GM12878 (cell line): ENCODE measurements at regions not wholly inside any gene's neighbourhood (a gene's known extent, or its start where the extent isn't known, plus 50 kb on each side); places are given as distances from the start of the nearest gene placed in this dataset.
A peak's percentile ranks its signal among the peaks of the same experiment; 100 is the strongest.

ENCODE experiments used
- CREB1 ChIP-seq: IDR thresholded peaks from 2 replicates; pipeline ENCODE4 v1.6.1; 2012; ENCODE audit warnings: low read depth, mild to moderate bottlenecking, inconsistent platforms
- E4F1 ChIP-seq: fragments of 450-650 bp; IDR thresholded peaks from 2 replicates; pipeline ENCODE4 v1.6.1; 2018; ENCODE audit warnings: borderline replicate concordance, mild to moderate bottlenecking; ENCODE audit not compliant: partially characterized antibody
- IKZF2 ChIP-seq, 2 experiments: fragments of 450-650 bp; IDR thresholded peaks; 2 replicates each; pipeline ENCODE4 v1.6.1; 2017; ENCODE audit warnings: mild to moderate bottlenecking in 2 of 2, moderate library complexity in 2 of 2
- SPI1 ChIP-seq: IDR thresholded peaks from 2 replicates; pipeline ENCODE4 v1.6.1; 2011; ENCODE audit warnings: low read depth, mild to moderate bottlenecking, low read length, moderate library complexity, borderline replicate concordance; ENCODE audit not compliant: insufficient read depth
- TCF3 ChIP-seq: IDR thresholded peaks from 2 replicates; pipeline ENCODE4 v1.6.1; 2012; ENCODE audit warnings: low read depth, mild to moderate bottlenecking, low read length, borderline replicate concordance; ENCODE audit not compliant: insufficient read depth
- ZBTB40 ChIP-seq: fragments of 450-650 bp; IDR thresholded peaks from 2 replicates; pipeline ENCODE4 v1.6.1; 2016; ENCODE audit warnings: mild to moderate bottlenecking, moderate library complexity, borderline replicate concordance
- ZNF24 ChIP-seq: fragments of 450-650 bp; IDR thresholded peaks from 2 replicates; pipeline ENCODE4 v1.6.1; 2017; ENCODE audit warnings: antibody characterized with exemption, mild to moderate bottlenecking

- TF ChIP-seq ZBTB40: peak; percentile 35; the same call in 1 of the 2 replicates
- 0 out of 4 replicates have a peak, but pooled peaks of 1 of the 2 experiments have one; percentile 33 for TF ChIP-seq IKZF2 (IDR thresholded peaks at IDR 0.05)
- TF ChIP-seq TCF3: 0 out of 2 replicates have a peak, but pooled peaks have one; percentile 31
- TF ChIP-seq E4F1: no peak
- TF ChIP-seq ZNF24: no peak
- TF ChIP-seq SPI1: peak; percentile 60; the same call in 1 of the 2 replicates
- no peak for TF ChIP-seq CREB1
These were observed 50.5 kb upstream of the SLC1A4 start (continued) for GRCh38 chr2:64938607-64939285.
